ENCODE measurements at regions not wholly inside any gene's neighbourhood (a gene's known extent, or its start where the extent isn't known, plus 50 kb on each side); places are given as distances from the start of the nearest gene placed in this dataset.
"Not testable (repeated sequence)": the region's sequence is repeated elsewhere in the genome, so short reads cannot be mapped to it uniquely, and the experiment has no call there.

DNA sequence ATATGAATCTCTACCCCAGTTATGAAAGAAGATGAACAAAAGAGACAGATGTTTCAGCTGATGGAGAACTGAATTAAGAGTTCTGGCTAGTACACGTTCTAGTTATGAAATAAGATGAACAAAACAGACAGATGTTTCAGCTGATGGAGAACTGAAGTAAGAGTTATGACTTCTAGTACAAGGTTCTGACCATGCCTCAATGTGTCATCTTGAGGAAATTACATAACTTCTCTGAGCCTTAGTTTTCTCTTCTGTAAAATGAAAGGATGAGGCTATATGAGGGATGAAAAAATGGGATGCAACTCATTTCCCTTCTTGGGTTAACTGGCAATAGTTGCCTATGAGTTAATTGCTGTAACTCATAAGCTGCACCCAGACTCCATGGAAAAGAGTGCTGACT, 92.9 kb upstream of the WDR75 start:
- Histone ChIP-seq H3K27ac (peak overlapping the region in 1 of 2 donors; percentile 49), H3K9me3 (peaks cover 0 to 5% of the 10 kb centered on the region in 2 donors), H3K36me3 (no peaks in the 10 kb centered on the region), H3K4me3 (no peak overlapping the region), H3K27me3 (no peaks in the 10 kb centered on the region), H3K4me1 (peaks cover 0 to 4% of the 10 kb centered on the region in 2 donors)
- ATAC-seq (no peak), DNase-seq (no peak)
- TF ChIP-seq, protein P1, sequence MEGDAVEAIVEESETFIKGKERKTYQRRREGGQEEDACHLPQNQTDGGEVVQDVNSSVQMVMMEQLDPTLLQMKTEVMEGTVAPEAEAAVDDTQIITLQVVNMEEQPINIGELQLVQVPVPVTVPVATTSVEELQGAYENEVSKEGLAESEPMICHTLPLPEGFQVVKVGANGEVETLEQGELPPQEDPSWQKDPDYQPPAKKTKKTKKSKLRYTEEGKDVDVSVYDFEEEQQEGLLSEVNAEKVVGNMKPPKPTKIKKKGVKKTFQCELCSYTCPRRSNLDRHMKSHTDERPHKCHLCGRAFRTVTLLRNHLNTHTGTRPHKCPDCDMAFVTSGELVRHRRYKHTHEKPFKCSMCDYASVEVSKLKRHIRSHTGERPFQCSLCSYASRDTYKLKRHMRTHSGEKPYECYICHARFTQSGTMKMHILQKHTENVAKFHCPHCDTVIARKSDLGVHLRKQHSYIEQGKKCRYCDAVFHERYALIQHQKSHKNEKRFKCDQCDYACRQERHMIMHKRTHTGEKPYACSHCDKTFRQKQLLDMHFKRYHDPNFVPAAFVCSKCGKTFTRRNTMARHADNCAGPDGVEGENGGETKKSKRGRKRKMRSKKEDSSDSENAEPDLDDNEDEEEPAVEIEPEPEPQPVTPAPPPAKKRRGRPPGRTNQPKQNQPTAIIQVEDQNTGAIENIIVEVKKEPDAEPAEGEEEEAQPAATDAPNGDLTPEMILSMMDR (IDR thresholded peaks at IDR 0.05) = no peak
- intact Hi-C loops (cut with DNase I) = no loop called here

DNA sequence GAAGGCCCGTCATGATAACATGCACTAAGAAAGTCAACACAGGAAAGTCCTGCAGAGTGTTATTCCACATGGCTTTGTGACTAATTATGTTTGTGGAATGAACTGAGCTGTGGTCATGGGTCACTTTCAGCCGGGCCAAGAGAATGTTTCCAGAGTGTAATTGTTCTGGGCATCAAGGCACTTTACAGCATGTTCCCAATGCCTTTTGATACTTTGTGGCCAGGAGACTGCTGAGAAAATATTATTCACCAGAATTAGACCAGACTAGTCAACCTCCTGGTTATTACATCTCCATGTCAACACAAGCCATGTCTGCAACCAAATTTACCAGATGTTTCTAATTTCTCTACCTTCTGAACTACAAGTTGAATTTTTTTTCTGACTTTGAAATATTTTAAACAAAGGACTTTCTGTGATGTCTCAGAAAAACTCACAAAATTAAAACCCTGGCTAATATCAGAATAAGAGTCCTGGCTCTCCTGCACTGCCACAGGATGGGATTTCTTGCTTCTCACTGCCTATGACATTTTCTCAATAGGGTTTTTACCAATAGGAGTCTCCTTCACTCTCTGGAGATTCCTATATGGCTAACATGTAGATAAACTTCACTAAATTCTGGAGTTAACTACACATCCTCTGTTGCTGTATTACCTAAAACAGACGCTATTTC, 90.6 kb upstream of the WDR75 start:
- Histone ChIP-seq H3K9me3 (peaks cover 0 to 7% of the 10 kb centered on the region in 2 donors), H3K27ac (no peak overlapping the region), H3K4me1 (peaks cover 0 to 4% of the 10 kb centered on the region in 2 donors), H3K4me3 (no peak overlapping the region), H3K36me3 (no peaks in the 10 kb centered on the region), H3K27me3 (no peaks in the 10 kb centered on the region)
- DNase-seq (no peak), ATAC-seq (peak; percentile 76)
- intact Hi-C loops (cut with DNase I) = no loop called here
- TF ChIP-seq, protein P1 (IDR thresholded peaks at IDR 0.05) = no peak

DNA sequence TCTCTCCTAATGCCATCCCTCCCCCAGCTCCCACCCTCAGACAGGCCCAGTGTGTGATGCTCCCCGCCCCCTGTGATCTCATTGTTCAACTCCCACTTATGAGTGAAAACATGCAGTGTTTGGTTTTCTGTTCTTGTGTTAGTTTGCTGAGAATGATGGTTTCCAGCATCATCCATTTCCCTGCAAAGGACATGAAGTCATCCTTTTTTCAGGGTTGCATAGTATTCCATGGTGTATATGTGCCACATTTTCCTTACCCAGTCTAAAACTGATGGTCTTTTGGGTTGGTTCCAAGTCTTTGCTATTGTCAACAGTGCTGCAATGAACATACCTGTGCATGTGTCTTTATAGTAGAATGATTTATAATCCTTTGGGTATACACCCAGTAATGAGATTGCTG, 89.3 kb upstream of the WDR75 start:
- H3K27ac ChIP-seq; H3K36me3 ChIP-seq; H3K4me3 ChIP-seq; intact Hi-C loops (cut with DNase I); ATAC-seq; H3K27me3 ChIP-seq; DNase-seq; H3K9me3 ChIP-seq; H3K4me1 ChIP-seq: not testable (repeated sequence)

DNA sequence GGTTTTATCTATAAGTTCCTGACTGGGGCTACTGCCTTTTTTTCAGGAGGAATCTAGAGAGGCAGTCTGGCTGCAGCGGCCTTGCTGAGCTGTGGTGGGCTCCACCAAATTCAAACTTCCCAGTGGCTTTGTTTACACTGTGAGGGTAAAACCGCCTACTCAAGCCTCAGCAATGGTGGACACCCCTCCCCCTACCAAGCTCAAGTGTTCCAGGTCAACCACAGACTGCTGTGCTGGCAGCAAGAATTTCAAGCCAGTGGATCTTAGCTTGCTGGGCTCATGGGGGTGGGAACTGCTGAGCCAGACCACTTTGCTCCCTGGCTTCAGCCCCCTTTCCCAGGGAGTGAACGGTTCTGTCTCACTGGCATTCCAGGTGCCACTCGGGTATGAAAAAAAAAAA, 83.9 kb upstream of the WDR75 start:
- H3K36me3 ChIP-seq; ATAC-seq; H3K27ac ChIP-seq; DNase-seq; H3K4me1 ChIP-seq; H3K27me3 ChIP-seq; H3K9me3 ChIP-seq; intact Hi-C loops (cut with DNase I); H3K4me3 ChIP-seq: not testable (repeated sequence)

DNA sequence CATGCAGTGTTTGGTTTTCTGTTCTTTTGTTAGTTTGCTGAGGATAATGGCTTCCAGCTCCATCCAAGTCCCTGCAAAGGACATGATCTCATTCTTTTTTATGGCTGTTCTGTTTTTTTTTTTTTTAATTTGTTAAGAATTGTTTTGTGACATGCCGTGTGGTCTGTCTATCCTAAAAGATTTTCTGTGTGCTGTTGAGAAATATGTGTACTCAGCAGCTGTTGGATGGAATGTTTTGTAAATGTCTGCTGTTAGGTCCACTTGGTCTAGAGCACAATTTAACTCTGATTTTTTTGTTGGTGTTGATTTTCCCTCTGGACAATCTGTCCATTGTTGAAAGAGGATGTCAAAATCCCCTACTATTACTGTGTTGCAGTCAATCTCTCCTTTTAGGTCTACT, 80.4 kb upstream of the WDR75 start:
- Histone ChIP-seq H3K4me3 (no peak overlapping the region), H3K27ac (no peak overlapping the region), H3K27me3 (no peaks in the 10 kb centered on the region), H3K36me3 (no peaks in the 10 kb centered on the region), H3K4me1 (no peaks in the 10 kb centered on the region), H3K9me3 (no peaks in the 10 kb centered on the region)
- TF ChIP-seq, protein P1 (IDR thresholded peaks at IDR 0.05) = no peak
- ATAC-seq = no peak
- intact Hi-C loops (cut with DNase I) = no loop called here
- no peak for DNase-seq

DNA sequence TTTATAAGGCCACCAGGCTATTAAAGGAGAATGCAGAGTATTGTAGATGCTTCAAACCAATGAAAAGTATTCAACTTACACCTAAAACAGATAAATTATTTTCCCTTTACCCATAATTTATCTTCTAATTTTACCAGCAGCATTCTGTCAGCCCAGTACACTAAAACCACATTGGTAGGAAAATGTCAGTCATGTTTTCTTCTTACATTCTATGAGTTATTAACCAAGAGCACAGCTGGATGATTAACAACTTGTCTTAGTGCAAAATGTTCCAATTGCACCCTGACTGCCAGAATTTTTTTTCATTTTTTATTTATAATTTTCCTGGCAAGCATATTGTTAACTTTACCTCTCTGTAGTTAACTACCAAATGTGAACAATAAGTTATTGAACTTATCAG, 79.0 kb upstream of the WDR75 start:
- H3K36me3 ChIP-seq = no peaks in the 10 kb centered on the region
- H3K27me3 ChIP-seq = no peaks in the 10 kb centered on the region
- intact Hi-C loops (cut with DNase I) = no loop called here
- H3K4me1 ChIP-seq = no peaks in the 10 kb centered on the region
- ATAC-seq (no peak), DNase-seq (no peak)
- no peak overlapping the region for H3K4me3 ChIP-seq
- H3K27ac ChIP-seq = no peak overlapping the region
- TF ChIP-seq, protein P1 (IDR thresholded peaks at IDR 0.05) = no peak
- H3K9me3 ChIP-seq = no peaks in the 10 kb centered on the region

Data from left lung (tissue), 4 donors.